Renal cortical epithelial cell (primary cell): ENCODE measurements at regions not wholly inside any gene's neighbourhood (a gene's known extent, or its start where the extent isn't known, plus 50 kb on each side); places are given as distances from the start of the nearest gene placed in this dataset.
"Not testable (repeated sequence)": the region's sequence is repeated elsewhere in the genome, so short reads cannot be mapped to it uniquely, and the experiment has no call there.

Experiments
- DNase-seq: peaks from one replicate; pipeline ENCODE4 v3.0.0-alpha.2; 2011; ENCODE audit warnings: low read depth

- DNase-seq: no peak
Observed at GRCh38 chr10:123221418-123221817, 67.2 kb downstream of the BUB3 start.

- DNase-seq: no peak
Observed at GRCh38 chr10:123222832-123223231, 68.6 kb downstream of the BUB3 start.

GRCh38 chr10:123227706-123228105 lies 73.5 kb downstream of the BUB3 start:
- DNase-seq: no peak

- peak; percentile 27 for DNase-seq
Observed at GRCh38 chr10:123229927-123230630, 75.9 kb downstream of the BUB3 start.

- not testable (repeated sequence) for DNase-seq
Observed at GRCh38 chr10:123232879-123233278, 78.7 kb downstream of the BUB3 start.

GRCh38 chr10:123235014-123235413 lies 80.8 kb downstream of the BUB3 start:
- not testable (repeated sequence) for DNase-seq

- DNase-seq: no peak
Observed at GRCh38 chr10:123236126-123236525, 81.9 kb downstream of the BUB3 start.

GRCh38 chr10:123240250-123240649 lies 86.0 kb downstream of the BUB3 start:
- no peak for DNase-seq

GRCh38 chr10:123240776-123241175 lies 86.6 kb downstream of the BUB3 start:
- no peak for DNase-seq

- DNase-seq: no peak
Observed at GRCh38 chr10:123241391-123242141, 87.4 kb downstream of the BUB3 start.

GRCh38 chr10:123244747-123245146 lies 90.5 kb downstream of the BUB3 start:
- no peak for DNase-seq

GRCh38 chr10:123245264-123245663 lies 91.1 kb downstream of the BUB3 start:
- DNase-seq: no peak

GRCh38 chr10:123249894-123250293 lies 95.7 kb downstream of the BUB3 start:
- DNase-seq: no peak

- DNase-seq: peak; percentile 8
Observed at GRCh38 chr10:123250640-123251039, 96.4 kb downstream of the BUB3 start.

GRCh38 chr10:123252779-123253178 lies 98.6 kb downstream of the BUB3 start:
- DNase-seq: no peak

GRCh38 chr10:123254343-123254742 lies 100.1 kb downstream of the BUB3 start:
- not testable (repeated sequence) for DNase-seq

- DNase-seq: no peak
Observed at GRCh38 chr10:123257904-123258456, 103.8 kb downstream of the BUB3 start.

GRCh38 chr10:123259081-123259480 lies 104.9 kb downstream of the BUB3 start:
- no peak for DNase-seq

GRCh38 chr10:123259791-123260190 lies 105.6 kb downstream of the BUB3 start:
- DNase-seq: no peak

- DNase-seq: no peak
Observed at GRCh38 chr10:123262456-123262855, 108.3 kb downstream of the BUB3 start.

- no peak for DNase-seq
Observed at GRCh38 chr10:123266971-123267370, 112.8 kb downstream of the BUB3 start.

GRCh38 chr10:123269017-123269552 lies 114.9 kb downstream of the BUB3 start:
- no peak for DNase-seq

GRCh38 chr10:123269675-123270074 lies 115.5 kb downstream of the BUB3 start:
- no peak for DNase-seq
